Cerebellar cortex (tissue), 1 donor: ENCODE measurements at regions not wholly inside any gene's neighbourhood (a gene's known extent, or its start where the extent isn't known, plus 50 kb on each side); places are given as distances from the start of the nearest gene placed in this dataset.
A peak's percentile ranks its signal among the peaks of the same experiment; 100 is the strongest.

Experiments
- DNase-seq: peaks from one replicate; pipeline ENCODE4 v3.0.0-alpha.2; 2015; ENCODE audit warnings: low spot score

DNA sequence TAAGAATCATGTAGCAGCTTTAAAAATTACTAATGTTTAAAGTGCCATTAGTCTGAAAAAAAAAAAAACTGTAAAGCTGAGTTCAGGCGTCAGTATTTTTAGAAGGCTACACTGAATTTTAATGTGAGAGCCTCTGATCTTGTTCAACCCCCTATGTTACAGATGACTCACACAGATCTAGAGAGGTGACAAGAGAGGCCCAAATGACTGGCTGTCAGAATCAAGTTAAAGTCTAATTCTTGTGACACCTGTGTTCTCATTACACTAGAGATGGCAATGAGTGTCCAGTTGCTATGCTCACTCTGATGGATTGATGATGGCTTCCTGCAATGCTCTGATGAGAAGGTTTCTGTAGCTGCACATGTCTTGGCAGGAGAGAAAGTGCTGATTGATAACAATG is 203.5 kb upstream of the OBI1 start:
- DNase-seq = no peak

DNA sequence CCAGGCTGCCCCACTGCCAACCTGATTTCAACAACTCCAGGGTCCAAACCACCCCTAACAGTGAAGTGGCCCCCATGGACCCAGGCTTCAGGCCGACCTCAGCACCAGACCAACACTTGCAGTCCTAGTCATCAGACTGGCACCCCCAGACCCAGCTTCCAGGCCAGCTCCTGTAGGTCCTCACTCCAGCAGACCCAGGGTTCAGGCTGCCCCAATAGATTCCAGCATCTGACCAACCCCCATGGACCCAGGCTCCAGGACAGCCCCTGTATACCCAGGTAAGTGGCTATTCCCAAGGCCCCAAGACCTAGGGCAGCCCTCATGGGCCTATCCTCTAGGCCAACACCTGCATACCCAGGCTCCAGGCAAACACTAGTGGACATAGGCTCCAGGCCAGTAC is 193.8 kb upstream of the OBI1 start:
- no peak for DNase-seq

DNA sequence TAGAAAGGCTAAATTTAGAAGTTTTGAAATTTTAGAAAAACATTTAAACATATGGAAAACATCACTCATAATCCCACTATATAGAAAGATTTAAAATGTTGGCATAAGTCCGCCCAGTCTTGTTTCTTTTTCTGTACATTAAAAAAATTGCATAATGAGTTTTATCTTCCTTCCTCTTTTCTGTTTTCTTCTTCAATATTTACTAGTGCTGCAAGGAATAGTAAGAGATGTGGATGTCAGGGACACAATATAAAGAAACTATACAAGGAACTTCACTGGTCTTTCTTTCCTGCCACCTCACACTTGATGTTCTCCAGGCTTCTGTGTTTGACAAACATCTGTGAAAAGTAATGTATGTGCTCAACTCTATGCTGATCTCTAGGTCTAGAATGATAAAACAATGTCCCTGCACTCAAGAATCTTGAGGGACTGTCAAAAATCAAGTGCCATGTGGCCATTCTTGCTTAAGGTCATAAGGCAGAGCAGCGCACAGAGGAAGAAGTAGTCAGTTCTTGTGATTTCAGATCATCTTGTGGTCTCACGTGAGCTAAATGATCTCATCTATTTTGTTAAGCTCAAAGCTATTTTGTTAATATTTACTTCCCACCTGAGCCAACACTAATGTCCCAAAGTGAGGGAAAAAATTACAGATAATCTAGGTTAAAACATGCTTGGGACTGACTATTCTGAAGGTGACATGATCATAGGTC is 186.9 kb upstream of the OBI1 start:
- no peak for DNase-seq

DNA sequence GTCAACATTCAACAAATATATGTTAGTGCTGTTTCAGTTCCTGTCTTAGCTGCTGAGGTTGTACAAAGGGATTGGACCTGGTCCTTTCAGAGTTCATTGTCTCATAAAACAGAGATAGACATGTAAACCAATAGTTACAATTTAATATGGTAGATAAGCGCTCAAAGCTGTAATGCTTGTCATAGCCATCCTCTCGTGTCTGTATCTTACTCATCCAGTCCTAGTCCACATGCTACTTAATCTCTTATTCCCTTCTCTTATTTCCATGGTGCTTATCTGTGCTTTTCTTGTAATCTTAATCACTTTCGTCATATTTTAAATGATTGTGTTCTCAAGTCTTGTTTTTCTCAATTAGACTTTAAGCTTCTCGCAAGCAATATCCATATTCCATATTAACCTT is 185.2 kb upstream of the OBI1 start:
- no peak for DNase-seq

DNA sequence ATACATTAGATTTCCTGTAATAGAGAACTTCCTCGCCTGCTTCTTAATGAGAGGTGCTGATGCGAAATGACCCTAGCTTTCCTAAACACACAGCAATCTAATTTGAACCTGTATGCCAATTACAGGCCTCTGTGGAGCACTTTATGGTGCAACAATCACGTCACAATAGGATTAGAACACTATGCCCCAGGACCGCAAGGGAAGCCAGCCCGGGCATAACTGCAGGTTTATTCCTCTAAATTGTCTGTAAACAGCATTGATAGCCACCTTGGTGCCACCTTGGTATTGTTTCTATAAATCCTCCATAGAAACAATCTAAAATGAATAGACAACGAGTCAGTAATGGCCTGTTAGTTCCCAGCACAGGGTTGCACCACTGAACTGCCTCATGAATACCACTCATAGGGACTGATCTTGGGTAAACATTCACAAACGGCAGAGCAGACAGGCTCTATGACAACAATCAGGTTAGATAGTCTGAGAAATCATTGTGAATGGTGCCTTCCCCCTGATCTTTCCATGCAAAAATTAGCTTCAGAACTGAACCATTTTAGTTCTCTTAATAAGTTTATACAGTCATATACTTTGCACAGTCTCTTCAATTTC is 182.5 kb upstream of the OBI1 start:
- DNase-seq = no peak

DNA sequence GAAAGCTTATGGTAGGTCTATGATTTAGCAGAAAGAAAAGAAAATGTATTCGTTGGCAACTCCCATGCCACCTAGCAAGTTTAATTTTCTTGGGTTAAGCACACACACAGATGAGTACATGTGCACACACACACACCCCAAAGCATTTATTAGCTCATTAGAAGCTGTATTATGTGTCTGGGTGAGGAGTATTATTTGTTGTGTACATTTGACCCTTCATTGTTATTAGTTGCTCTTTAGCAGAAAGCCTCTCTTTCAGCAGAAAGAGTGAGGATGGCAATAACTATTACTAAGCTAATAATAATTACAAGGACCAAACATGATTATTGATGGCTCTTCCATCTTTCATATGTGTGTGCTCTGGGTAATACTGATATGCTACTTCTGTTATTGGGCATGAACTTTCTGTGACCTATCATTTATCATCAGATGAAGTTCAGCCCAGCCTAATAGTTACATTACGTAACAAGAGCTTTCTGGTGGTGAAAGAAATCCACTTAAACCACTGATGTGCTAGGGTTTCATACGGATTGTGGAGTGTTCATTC is 177.4 kb upstream of the OBI1 start:
- DNase-seq = no peak

DNA sequence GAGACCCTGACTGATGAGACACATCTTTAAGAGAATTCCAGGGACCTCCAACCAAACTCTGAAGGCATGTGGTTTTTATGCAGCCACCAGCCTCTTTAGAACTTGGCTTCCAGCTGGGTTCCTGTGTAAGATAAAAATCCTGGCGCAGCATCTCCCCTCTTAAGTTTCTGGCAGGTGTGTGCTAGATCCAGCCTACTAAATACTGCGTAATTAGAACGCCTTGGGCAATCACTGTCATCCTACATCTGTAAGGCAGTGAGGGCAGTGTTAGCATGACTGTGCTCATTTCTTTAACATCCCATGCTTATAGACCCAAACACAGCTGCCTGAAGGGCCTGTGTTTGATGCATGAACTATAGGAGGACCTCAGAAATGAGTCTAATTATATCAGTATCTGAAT is 173.5 kb upstream of the OBI1 start:
- no peak for DNase-seq

DNA sequence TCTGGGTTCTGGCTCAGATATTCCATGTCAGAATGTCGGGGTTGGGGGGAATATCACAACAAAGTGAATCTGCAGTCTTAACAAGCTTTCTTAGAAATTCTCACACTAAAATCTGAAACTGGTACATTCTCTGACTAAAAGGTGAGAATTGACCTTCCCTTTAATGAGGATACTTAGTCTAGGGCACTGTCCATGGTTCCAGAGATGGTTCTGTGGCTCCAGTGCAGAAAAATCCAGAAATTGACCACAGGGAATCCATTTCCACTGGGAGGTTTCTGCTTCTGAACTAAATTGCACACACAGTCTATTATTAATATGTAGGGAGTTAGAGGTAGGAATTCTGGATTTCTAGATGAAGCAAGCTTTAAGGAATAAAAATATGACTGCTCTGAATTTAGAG is 171.6 kb upstream of the OBI1 start:
- DNase-seq = no peak

DNA sequence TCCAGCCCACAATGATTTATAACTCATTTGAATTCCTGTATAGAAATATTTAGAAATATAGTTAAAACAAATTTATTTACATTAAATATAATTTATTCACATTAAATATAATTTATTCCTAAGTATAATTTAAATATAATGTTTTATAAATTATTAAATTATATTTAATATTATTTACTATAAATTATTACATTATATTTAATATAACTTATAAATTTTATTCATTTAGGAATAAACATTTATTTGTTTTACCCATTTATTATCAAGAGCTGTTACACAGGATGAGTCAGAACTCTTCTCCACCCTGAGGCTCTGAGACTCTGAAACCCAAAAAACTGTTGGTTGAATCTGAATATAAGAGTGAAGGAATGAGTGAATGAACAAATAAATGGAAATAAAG is 170.9 kb upstream of the OBI1 start:
- no peak for DNase-seq

DNA sequence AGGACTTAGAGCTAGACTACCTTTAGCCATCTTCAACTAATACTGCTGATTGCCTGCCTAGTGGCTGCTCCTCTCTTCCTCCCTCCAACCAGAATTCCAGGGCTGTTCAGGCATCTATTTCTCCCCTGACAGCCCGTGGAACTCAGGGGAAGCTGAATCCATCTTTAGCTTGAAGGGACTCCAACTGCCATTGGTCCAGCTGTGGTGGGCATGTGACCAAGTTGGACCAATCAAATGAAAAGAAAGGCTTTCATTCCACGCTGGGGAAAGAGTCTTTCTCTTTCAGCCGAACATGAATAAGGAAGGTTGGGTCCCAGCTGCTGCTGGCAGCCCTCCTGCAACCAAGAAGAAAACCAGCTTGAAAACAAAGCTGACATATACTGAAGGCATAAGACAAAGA is 168.5 kb upstream of the OBI1 start:
- peak; percentile 15 for DNase-seq

DNA sequence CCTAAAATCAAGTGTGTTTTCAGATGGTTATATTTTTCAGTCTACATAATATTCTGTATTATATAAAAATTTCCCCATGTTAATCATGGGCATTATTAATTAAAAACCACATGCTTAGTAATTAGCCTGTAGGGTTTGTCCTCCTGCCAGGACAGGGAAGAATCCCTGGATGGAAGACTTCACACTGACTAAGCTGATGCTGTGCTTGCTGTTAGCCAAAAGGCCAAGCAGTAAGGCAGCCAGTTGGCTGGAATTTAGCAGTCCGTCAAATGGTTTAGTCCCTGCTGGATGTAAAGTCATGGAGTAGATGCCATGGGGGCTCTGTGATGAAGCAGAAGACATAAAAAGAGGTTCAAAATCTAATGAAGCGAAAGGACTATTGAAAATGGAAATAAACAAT is 168.0 kb upstream of the OBI1 start:
- DNase-seq = peak; percentile 60

DNA sequence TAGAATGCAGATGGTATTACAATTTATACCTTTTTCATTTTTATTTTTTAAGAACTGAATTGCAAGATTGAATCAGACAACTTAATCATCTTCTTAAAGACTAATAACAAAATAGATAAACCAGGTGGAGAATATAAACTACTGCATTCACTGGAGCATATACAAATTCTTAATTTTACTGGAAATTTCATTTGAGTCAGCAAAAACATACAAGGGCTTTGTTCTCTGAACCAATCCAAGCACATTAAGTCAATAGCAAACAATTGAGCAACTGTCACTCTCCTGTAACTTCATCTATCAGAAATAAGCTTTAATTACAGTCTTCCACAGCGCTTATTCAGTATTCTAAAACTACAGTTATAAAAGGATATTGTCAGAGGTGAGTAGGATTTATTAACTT is 167.4 kb upstream of the OBI1 start:
- DNase-seq = no peak

DNA sequence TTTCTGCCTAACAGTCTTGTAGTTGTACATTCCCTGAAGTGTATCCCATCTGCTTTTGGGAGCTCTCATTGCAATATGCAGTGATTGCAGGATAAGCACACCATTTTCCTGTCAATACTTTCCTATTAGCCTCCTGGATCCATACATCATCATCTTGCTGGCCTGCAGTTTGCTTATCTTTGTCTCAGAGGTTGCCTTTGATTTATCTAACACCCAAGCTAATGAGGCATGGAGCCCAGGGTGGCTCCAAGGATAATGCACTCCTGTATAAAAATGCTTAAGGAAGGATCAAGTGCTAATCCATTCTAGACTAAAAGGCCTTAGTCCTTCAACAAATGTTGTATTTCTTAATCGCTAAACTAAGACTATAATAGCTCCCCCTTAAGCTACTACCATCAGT is 161.6 kb upstream of the OBI1 start:
- DNase-seq = no peak

DNA sequence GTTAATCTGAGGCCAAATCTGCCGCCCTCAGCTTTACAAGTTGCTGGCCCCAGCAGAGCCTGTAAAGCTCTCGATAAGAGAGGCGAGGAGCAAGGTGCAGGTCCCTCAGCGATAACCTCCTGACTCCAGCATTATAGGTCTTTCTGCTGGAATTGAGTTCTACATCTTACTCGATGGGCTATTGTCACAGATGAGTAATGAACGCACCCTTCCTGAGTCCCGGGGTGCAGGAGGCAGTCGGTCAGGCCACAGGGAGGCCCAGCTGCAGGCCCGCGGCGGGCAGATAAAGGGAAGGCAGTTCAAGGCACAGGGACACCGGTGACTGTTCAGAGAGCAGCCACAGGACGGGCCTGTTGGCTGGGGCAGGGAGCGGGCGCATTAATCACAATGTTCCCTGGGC is 157.6 kb upstream of the OBI1 start:
- no peak for DNase-seq

DNA sequence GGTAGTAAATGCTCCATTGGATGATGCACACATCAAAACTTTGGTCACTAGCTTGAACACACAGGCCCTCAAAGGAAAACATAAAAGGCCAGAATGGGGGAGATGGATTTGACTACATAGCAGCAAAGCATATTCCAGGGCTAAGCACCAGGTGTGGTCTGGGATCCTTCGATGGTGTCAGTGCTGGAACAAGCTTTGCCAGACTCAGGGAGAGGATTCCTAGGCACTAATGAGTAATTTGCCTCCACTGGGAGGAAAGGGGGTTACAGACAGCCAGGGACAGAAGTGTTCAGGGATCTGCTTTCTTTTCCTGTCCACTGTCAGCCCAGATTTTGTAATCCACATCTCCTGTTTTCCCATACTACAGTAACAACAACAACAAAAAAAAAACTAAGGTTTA is 157.2 kb upstream of the OBI1 start:
- no peak for DNase-seq

DNA sequence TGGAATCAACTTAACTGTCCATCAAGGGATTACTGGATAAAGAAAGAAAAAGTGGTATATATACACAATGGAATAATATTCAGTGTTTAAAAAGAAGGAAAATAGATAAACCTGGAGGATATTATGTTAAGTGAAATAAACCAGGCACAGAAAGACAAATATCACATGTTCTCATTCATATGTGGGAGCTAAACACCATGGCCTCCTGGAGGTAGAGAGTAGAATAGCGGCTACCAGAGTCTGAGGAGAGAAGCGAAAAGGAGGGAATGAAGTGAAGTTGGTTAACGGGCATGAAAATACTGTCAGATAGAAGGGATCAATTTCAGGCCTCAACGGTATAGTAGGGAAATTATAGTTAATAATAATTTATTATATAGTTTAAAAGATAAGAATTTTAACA is 147.5 kb upstream of the OBI1 start:
- DNase-seq = no peak

DNA sequence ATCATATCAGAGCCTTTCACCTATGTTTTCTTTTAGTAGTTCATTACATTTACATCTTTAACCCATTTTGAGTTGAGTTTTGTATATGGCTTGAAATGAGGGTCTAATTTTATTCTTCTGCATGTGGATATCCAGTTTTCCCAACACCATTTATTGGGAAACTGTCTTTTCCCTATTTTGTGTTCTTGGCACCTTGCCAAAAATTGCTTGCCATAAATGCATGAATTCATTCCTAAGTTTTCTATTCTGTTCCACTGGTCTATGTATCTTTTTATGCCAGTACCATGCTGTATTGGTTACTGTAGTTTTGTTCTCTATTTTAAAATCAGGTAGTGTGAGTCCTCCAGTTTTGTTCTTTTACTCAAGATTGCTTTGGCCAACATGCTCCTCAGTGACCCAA is 144.0 kb upstream of the OBI1 start:
- DNase-seq = no peak

DNA sequence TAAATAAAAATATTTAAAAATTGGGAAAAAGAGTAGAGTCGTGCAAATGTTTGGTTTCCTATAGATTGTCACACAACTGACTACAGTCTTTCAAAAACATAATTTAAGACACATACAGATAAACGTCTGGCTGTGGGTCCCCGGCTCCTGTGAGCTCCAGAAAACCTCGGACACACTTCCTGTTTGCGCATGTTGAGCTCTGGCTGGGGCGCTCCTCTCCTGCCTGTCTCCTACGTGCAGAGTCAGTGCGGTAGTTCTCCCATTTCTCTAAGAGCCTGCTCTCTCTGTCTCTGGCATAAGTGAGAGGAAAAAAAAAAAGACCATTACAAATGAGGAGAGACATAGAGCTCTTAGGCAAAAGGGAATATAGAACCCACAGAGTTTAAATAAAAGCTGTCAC is 128.2 kb upstream of the OBI1 start:
- DNase-seq = no peak

DNA sequence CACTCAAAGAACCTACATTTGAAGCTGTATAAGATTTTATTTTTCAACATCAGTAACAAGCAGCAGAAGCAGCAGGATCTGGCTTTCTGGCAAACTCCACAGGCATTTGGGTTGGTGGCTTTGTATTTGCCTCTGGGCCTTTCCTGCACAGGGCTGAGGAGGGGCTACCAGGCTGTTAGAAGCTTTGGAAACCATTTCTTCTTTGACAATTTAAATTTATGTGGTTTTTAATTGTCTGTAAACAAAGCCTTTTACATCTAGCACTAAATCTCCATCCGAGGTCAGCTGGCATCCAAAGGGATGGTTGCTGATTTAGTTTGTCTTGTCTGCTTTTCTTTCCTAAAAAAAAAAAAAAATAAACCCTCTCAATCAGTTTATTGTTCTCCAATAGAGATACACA is 127.5 kb upstream of the OBI1 start:
- DNase-seq = no peak

DNA sequence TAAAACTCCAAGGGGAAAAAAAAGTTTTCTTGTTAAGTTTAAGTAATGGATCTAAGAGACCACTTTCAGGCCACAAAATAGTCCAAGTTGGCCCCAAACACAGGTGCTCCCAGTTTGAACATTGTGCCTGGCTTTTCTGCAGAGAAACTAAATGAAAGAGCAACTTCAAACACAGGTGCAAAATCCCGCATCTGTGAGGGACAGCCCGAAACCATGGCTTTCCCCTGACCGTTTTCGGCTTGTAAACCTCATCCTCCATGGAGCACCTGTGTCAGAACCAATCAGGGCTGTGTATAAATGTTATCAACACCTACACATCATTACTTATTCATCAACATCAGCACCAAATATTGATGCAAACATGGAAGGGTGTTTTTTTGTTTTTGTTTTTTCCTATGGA is 126.8 kb upstream of the OBI1 start:
- no peak for DNase-seq

DNA sequence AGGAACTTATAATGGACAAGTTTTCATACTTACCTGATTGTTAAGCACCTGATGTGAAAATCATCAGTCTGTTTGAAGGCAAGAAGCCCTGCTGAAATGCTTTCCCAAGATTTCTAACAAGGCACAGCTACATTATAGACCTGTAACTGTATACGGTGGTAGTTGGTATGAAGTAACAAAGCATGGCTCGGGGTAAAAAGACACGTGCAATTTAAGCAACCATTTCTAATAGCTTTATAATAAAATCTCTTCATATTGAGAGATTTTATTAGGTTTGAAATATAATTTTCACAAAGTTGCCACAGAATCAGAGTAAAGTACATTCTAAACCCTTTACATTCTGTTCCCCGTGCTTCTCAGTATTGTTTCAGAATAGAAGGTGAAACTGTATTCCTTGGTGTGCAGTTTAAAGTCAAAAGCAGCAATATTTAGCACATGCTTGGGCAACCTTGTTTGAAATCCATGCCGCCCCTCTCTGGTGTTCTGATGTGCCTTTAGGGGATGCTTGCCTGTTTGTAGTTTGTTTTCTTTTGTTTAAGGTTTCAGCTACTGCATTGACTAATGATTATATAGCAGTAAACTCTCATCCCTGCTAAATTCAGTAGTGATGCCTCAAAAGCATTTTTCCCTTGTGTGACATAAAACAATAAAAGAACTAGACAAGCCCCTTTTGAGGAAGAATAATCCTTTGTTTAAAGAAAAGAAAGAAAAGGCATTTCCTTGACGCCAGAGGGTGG is 125.2 kb upstream of the OBI1 start:
- no peak for DNase-seq

DNA sequence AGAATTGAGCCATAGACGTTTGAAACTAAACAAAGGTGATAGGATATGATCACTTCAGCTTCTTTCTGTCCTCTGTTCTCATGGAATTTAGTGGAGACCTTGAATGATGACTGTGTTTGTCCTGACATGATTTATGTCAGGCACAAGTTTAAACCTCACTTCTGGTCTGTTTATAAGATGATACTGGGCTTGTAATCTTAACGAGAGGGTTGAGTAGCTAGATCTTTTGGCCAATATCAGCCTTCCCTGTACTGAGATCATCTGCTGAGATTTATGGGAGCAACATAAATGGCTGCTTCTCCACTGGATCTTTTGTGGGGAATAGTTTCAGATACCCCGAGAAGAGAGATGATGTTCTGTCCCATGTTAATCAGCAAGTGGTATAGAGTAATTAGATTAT is 121.8 kb upstream of the OBI1 start:
- DNase-seq = no peak

DNA sequence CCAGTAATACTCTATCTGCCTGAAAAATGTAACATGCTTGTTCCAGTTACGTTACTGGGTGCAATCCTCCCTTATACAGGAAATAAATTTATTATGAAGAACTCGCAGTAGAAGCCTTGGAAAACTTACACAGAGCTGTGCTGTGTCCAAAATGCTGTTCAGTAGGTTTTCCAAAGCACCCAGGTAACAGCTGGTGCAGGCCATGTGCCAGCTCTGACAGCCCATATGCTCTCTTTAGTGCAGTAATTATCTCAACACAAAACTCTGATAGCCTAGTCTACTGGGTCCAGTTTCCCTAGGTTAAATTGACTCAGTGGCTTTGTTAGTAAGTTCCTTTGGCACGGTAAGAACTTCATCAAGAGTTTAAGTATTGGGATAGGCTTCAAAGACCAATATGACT is 120.7 kb upstream of the OBI1 start:
- DNase-seq = peak; percentile 18
